Sigmoid colon (tissue), 6 donors: ENCODE measurements at regions not wholly inside any gene's neighbourhood (a gene's known extent, or its start where the extent isn't known, plus 50 kb on each side); places are given as distances from the start of the nearest gene placed in this dataset.
"Not testable (repeated sequence)": the region's sequence is repeated elsewhere in the genome, so short reads cannot be mapped to it uniquely, and the experiment has no call there.

Experiments used
- DNase-seq: peaks from one replicate; pipeline ENCODE4 v3.0.0-alpha.2; 2019
- H3K27ac ChIP-seq, 4 donors: fragments of 200-600 bp; sonication (generic); one replicate each; pipeline ENCODE4 v1.5.1; 2016 to 2019; ENCODE audit warnings: mild to moderate bottlenecking in 1 of 4
- H3K27me3 ChIP-seq, 3 donors: fragments of 200-600 bp; sonication (generic); one replicate each; pipeline ENCODE4 v1.5.1; 2019; ENCODE audit warnings: mild to moderate bottlenecking in 1 of 3
- H3K36me3 ChIP-seq, 4 donors: fragments of 200-600 bp; sonication (generic); one replicate each; pipeline ENCODE4 v1.5.1; 2016 to 2019
- H3K4me1 ChIP-seq, 4 donors: fragments of 200-600 bp; sonication (generic); one replicate each; pipeline ENCODE4 v1.5.1; 2017 to 2019
- H3K4me3 ChIP-seq, 4 donors: fragments of 200-600 bp; sonication (generic); one replicate each; pipeline ENCODE4 v1.5.1; 2017 to 2019; ENCODE audit warnings: mild to moderate bottlenecking in 2 of 4, moderate library complexity in 1 of 4
- H3K9me3 ChIP-seq, 4 donors: fragments of 200-600 bp in 3 of 4; sonication (generic) in 3 of 4; one replicate each; pipeline versions ENCODE4 v1.5.1 to v1.6.1; 2013 to 2019
- EP300 ChIP-seq, 4 donors: sonication (generic); formaldehyde crosslinking; IDR thresholded peaks; one replicate each; pipeline ENCODE4 v1.6.1; 2017; ENCODE audit warnings: antibody characterized with exemption in 4 of 4
- POLR2A ChIP-seq, 2 donors: fragments of 450-650 bp; IDR thresholded peaks; one replicate each; pipeline ENCODE4 v1.6.1; 2016; ENCODE audit warnings: antibody characterized with exemption in 2 of 2, mild to moderate bottlenecking in 2 of 2, moderate library complexity in 2 of 2
- POLR2AphosphoS5 ChIP-seq, 4 donors: sonication (generic); formaldehyde crosslinking; IDR thresholded peaks; one replicate each; pipeline ENCODE4 v1.6.1; 2017; ENCODE audit warnings: antibody characterized with exemption in 4 of 4
- WGBS, 2 donors: extraction: QIAGEN DNeasy Blood & Tissue Kit; methylation state at CpG; one replicate each; pipeline ENCODE4 v1.1.7; 2013; 5-methylcytosine and 5-hydroxymethylcytosine counted together
- intact Hi-C: fragments of 100-400 bp; cut with DNase I; formaldehyde crosslinking; loops from one replicate; pipeline ENCODE4 v1.15.1; 2023
- TF ChIP-seq, protein P1 (sequence below), 4 experiments: fragments of 450-650 bp in 3 of 4; fragments of 200-600 bp in 1 of 4; IDR thresholded peaks; one replicate each; pipeline ENCODE4 v1.5.1; 2016 to 2019; ENCODE audit warnings: antibody characterized with exemption in 4 of 4, mild to moderate bottlenecking in 3 of 4, moderate library complexity in 2 of 4
- donor health status: healthy with polysubstance abuse.
- donor health status: healthy.

DNA sequence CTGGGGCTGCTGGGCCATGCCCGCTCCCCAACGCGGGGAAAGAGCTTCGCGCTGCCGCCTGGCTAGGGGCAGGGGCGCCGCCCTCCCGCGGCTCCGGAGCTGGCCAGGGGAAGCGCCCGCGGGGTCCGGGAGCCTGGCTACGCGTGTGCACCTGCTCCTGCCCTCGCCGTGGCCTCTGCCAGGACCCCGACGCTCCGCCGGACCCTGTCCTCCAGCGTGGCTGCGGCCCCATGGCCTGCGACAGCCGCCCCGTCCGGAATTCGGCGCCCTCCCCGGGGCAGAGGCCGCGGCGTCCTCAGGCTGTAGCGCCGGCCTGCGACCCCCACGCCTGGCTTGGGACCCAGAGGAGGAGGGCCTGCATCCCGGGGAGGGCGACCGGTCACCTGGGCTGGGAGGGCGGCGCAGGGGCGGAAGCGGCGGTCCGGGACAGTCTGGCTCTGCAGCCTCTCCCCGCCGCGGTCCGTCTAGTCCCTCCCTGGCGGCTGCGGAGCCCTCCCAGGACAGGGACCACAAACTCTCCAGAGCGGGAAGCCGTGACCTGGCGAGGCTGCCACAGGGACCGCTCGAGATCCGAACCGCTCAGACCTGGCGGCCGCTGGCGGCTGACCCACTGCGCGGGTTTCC, 85.6 kb downstream of the ALG10 start:
- no peak for DNase-seq
- intact Hi-C loops: no loop called here
- 30 to 32% methylated on average over 66 of the region's 66 CpGs for WGBS, 2 donors
- H3K36me3 ChIP-seq: no peaks in the 10 kb centered on the region
- TF ChIP-seq, protein P1, sequence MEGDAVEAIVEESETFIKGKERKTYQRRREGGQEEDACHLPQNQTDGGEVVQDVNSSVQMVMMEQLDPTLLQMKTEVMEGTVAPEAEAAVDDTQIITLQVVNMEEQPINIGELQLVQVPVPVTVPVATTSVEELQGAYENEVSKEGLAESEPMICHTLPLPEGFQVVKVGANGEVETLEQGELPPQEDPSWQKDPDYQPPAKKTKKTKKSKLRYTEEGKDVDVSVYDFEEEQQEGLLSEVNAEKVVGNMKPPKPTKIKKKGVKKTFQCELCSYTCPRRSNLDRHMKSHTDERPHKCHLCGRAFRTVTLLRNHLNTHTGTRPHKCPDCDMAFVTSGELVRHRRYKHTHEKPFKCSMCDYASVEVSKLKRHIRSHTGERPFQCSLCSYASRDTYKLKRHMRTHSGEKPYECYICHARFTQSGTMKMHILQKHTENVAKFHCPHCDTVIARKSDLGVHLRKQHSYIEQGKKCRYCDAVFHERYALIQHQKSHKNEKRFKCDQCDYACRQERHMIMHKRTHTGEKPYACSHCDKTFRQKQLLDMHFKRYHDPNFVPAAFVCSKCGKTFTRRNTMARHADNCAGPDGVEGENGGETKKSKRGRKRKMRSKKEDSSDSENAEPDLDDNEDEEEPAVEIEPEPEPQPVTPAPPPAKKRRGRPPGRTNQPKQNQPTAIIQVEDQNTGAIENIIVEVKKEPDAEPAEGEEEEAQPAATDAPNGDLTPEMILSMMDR (IDR thresholded peaks at IDR 0.05): no peak
- TF ChIP-seq EP300 (IDR thresholded peaks at IDR 0.05): no peak
- no peak for TF ChIP-seq POLR2AphosphoS5 (IDR thresholded peaks at IDR 0.05)
- TF ChIP-seq POLR2A (IDR thresholded peaks at IDR 0.05): no peak
- H3K4me1 ChIP-seq: peaks cover 0 to 7% (median 0%) of the 10 kb centered on the region in 4 donors
- H3K4me3 ChIP-seq: no peak overlapping the region
- peaks cover 8 to 38% (median 10%) of the 10 kb centered on the region in 3 donors for H3K27me3 ChIP-seq
- H3K27ac ChIP-seq: no peak overlapping the region
- no peaks in the 10 kb centered on the region for H3K9me3 ChIP-seq

- H3K36me3 ChIP-seq: no peaks in the 10 kb centered on the region
- no peak overlapping the region for H3K4me3 ChIP-seq
- no peak overlapping the region for H3K27ac ChIP-seq
- peaks cover 0 to 7% (median 0%) of the 10 kb centered on the region in 4 donors for H3K4me1 ChIP-seq
- H3K27me3 ChIP-seq: peaks cover 8 to 38% (median 10%) of the 10 kb centered on the region in 3 donors
- no peak for DNase-seq
- H3K9me3 ChIP-seq: no peaks in the 10 kb centered on the region
- WGBS, 2 donors: 50 to 52% methylated on average over 24 of the region's 24 CpGs
- TF ChIP-seq POLR2AphosphoS5 (IDR thresholded peaks at IDR 0.05) (no peak), EP300 (IDR thresholded peaks at IDR 0.05) (no peak), POLR2A (IDR thresholded peaks at IDR 0.05) (no peak)
- TF ChIP-seq, protein P1 (IDR thresholded peaks at IDR 0.05): no peak
- intact Hi-C loops: no loop called here
These were observed 86.1 kb downstream of the ALG10 start for GRCh38 chr12:34108405-34108803.

GRCh38 chr12:34108967-34109366, 86.7 kb downstream of the ALG10 start:
- H3K36me3 ChIP-seq: no peaks in the 10 kb centered on the region
- intact Hi-C loops: no loop called here
- TF ChIP-seq EP300 (IDR thresholded peaks at IDR 0.05) (no peak), POLR2A (IDR thresholded peaks at IDR 0.05) (no peak), POLR2AphosphoS5 (IDR thresholded peaks at IDR 0.05) (no peak)
- TF ChIP-seq, protein P1 (IDR thresholded peaks at IDR 0.05): no peak
- DNase-seq: no peak
- peaks cover 8 to 38% (median 10%) of the 10 kb centered on the region in 3 donors for H3K27me3 ChIP-seq
- no peaks in the 10 kb centered on the region for H3K9me3 ChIP-seq
- no peak overlapping the region for H3K4me3 ChIP-seq
- H3K27ac ChIP-seq: no peak overlapping the region
- 86 to 87% methylated on average over 5 of the region's 5 CpGs for WGBS, 2 donors
- H3K4me1 ChIP-seq: peaks cover 0 to 7% (median 0%) of the 10 kb centered on the region in 4 donors

GRCh38 chr12:34109390-34109789, 87.1 kb downstream of the ALG10 start:
- no peak for DNase-seq
- Histone ChIP-seq H3K4me1 (peaks cover 0 to 7% (median 0%) of the 10 kb centered on the region in 4 donors), H3K9me3 (no peaks in the 10 kb centered on the region), H3K27ac (no peak overlapping the region), H3K36me3 (no peaks in the 10 kb centered on the region), H3K4me3 (no peak overlapping the region), H3K27me3 (peaks cover 8 to 38% (median 10%) of the 10 kb centered on the region in 3 donors)
- intact Hi-C loops: no loop called here
- WGBS, 2 donors: 84 to 85% methylated on average over 5 of the region's 5 CpGs
- TF ChIP-seq POLR2A (IDR thresholded peaks at IDR 0.05): no peak
- no peak for TF ChIP-seq POLR2AphosphoS5 (IDR thresholded peaks at IDR 0.05)
- TF ChIP-seq, protein P1 (IDR thresholded peaks at IDR 0.05): no peak
- no peak for TF ChIP-seq EP300 (IDR thresholded peaks at IDR 0.05)

- H3K9me3 ChIP-seq, H3K27ac ChIP-seq, H3K4me1 ChIP-seq, H3K36me3 ChIP-seq, intact Hi-C loops, DNase-seq, H3K4me3 ChIP-seq: not testable (repeated sequence)
- peaks cover 8 to 38% (median 10%) of the 10 kb centered on the region in 3 donors for H3K27me3 ChIP-seq
- WGBS, 2 donors: 74 to 84% methylated on average over 8 of the region's 8 CpGs
These were observed 87.7 kb downstream of the ALG10 start for GRCh38 chr12:34109909-34110531.
